GM21723 (cell line): ENCODE measurements at regions not wholly inside any gene's neighbourhood (a gene's known extent, or its start where the extent isn't known, plus 50 kb on each side); places are given as distances from the start of the nearest gene placed in this dataset.
A peak's percentile ranks its signal among the peaks of the same experiment; 100 is the strongest.
"Not testable (repeated sequence)": the region's sequence is repeated elsewhere in the genome, so short reads cannot be mapped to it uniquely, and the experiment has no call there.

Source experiments
- ATAC-seq: cut with Tn5 transposase; IDR thresholded peaks from one replicate; pipeline ENCODE4 v1.9.1; 2021; ENCODE audit warnings: mild to moderate bottlenecking, moderate library complexity; ENCODE audit not compliant: unreplicated experiment

DNA sequence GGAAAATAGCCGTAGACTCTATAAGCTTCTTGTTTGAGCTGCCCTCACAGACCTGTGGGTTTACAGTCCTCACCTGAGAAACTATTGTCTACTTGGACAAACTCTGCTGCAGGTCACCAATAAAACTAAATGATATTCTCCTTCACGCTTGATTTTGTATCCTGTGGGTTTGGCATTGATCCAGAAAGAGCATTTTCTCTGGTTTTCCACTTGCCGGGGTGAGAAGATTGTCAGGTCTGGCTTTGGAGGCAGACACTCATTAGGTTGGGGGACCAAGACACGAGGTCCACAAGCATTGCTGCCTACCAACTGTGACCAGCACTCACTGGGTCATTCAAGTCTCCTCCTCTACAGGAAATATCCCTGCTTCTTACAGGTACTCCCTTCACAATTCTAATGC lies 68.5 kb downstream of the CDC14C start:
- no peak for ATAC-seq

DNA sequence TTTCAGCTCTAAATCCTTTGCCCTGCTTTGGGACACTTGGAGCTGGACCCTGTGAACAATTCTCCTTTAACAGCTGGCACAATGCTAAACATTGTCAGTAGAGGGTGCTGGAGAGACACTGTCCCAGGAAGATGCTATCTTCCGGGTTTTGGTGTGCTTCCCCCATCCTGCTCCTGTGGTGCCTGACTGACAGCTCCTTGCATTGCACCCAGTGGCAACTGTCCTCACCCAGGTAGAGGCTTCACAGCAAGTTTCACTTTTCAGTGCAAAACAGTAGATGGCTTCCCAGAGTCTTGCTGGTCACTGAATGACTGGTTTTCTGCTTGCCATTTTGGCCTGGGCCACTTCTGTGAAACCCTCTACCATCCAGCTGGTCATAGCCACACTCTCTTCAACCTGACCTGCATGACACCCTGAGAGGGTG lies 77.3 kb downstream of the CDC14C start:
- peak; percentile 98 for ATAC-seq

DNA sequence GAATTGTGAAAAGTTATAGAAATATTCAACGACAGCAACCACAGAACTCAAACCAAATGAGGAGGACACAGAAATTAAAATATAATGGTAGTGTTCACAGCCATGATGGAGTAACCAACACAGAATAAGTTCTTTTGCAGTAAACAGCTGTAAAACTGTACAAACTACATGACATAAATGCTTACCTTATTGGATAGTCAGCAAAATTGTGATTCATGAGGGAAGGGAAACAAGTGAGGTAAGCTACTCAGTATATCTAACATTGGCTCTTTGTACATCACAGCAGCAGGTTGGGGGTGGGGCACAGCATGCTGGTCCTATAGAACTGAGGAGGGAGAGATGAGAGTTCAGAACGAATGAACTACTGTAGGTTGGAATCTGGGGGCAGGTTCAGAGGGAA lies 86.4 kb downstream of the CDC14C start:
- no peak for ATAC-seq

DNA sequence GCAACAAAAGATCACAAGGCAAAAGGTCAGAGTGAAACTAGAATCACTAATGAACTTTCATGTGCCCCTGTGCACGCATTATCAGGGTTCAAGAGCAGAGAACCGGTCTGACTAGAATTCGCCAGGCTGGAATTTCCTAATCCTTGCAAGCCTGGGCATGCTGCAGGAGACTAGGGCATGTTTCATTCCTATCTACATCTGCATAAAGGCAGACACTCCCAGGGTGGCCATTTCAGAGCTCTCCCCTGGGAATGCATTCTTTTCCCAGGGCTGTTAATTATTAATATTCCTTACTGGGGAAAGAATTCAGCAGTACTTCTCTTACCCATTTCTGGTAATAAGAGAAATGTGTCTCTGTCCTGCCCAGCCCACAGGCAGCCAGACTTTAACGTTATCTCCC lies 90.5 kb downstream of the CDC14C start:
- ATAC-seq = no peak

DNA sequence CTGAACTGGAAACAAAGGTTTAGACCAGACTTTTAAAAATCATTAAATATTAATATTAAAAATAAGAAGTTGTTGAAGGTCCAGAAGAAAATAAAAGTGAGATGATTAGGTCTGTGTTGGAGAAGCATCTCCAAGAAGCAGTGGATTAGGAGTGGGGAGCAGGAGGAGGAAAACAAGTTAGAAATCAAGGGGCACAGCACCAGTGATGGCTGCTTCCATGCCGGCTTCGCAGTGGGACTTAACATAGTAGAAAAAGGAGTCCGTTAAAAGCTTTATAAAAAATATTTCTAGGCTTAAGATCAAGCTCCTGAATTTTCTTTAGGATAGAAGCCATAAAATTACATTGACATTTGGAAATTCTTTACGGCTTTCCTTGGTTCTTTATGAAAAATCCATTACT lies 95.8 kb downstream of the CDC14C start:
- ATAC-seq = no peak

DNA sequence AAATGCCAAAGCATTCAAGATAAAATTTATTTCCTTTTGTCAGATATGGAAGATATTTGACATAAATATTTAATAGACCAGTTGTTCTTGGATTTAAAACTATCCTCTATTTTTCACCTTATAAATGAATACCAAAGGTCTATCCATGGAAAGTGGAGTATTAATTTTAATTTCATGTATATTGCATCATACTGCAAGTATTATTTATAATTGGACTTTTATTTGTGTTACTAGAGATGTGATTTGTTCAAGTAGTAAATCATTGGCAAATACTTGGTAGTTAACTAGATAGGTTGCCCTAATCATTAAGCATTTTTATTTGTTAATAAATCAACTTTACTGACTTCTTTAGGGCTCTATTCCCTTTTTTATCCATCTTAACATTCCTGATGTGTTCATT lies 98.1 kb downstream of the CDC14C start:
- ATAC-seq = no peak

DNA sequence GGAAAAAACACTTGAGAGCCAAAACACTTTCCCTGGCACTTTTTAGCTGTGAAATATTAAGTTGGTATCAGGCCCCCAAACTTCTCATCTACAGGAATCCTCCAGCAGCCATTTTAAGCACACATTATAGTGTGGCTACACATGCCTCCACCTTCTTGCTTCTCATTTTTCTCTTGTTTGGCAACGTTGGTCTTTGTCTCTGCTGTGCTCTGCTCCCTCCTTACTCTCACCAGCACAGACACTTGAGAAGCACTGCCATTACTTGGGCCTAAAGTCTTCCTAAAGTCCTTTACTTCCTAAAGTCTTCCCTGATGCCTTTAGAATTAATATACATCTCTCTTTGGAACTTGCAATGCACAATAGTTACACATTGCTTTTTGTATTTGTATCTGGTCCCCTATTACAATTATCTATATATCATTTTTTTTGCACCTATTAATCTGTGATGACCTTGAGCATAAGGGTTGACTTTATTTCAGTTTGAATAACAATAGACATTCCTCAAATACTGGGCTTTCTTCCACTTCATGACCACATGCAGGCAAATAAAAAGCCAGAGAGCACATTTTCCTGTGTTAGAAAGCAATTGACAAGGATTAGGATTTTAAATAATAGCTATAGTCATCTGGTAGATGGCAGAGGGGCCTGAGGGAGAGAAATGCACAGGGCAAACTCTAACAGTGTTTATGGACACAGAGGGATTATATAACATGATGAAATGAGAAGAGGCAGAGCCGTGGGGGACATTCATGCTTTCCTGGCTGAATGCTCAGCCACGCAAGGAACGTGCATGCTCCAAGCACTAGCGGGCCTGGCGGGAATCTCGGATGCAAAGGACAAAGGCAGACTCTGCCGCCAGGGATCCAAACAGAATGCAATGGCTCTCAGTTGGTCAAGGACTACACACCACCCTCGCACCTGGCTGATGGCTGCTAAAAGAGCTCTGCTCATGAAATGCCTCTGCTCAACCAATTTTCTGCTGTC lies 99.3 kb downstream of the CDC14C start:
- no peak for ATAC-seq

DNA sequence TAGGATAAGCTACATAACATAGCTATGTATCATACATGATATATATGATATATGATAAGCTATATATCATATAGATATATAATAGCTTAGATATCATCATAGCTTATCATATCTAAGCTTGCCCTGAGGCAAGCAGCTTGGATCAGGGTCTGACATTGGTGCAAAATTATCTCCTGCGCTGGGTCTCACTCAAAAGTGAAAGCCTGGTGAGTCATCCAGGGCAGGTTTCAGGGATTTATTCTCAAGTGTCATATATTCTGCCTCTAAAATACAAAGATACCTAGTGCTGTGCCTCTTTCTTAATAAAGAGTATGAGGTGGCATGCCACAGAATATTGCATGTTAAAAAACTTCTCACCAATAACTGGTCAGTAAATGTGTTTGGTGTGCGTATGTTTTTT lies 105.9 kb downstream of the CDC14C start:
- ATAC-seq = no peak

DNA sequence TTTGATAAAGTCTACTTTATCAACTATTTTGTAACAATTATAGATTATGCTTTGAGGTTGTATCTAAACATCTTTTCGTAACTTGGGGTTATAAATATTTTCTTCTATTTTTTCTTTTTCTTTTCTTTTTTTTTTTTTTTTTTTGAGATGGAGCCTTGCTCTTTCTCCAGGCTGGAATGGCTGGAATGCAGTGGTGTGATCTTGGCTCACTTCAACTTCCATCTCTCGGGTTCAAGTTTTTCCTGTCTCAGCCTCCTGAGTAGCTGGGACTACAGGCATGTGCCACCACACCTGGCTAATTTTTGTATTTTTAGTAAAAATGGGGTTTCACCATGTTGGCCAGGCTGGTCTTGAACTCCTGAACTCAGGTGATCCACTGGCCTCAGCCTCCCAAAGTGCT lies 108.8 kb downstream of the CDC14C start:
- ATAC-seq = not testable (repeated sequence)

DNA sequence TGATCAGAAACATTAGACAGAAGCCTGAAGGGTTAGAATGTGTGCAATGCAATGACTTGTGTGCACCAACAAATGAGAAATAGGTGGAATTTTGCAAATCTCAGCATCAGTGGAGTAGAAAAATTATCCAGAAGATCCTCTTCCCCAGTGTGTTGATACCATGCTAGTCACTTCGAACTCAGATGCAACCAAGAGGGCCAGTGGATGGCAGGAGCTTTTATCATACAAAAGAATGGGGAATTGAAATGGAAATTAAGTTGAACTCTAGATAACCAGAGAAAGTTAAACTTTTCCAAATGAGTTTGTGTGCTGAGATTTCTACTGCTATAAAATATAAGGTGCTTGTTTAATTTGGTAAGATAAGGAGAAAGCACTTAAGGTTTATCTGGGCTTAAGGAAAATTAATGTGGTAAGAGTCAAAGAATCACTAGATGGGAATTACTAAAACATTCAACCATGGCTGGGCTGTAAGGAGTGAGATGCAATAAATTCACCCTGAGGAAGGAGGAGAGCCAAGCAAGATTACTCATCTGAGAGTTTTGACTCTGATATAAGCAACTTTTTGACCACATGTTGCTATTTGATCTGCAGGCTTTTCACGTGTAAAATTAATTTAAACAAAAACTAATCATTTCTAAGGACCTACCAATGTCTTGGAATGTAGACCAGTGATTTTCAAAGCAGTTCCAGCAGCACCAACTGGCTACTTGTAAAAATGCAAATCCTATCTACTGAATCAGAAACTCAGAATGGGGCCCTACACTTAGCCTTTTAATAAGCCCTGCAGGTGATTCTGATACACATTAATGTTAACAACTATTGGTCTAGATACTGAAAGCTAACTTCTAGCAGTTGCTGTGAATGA lies 113.2 kb downstream of the CDC14C start:
- ATAC-seq = no peak

DNA sequence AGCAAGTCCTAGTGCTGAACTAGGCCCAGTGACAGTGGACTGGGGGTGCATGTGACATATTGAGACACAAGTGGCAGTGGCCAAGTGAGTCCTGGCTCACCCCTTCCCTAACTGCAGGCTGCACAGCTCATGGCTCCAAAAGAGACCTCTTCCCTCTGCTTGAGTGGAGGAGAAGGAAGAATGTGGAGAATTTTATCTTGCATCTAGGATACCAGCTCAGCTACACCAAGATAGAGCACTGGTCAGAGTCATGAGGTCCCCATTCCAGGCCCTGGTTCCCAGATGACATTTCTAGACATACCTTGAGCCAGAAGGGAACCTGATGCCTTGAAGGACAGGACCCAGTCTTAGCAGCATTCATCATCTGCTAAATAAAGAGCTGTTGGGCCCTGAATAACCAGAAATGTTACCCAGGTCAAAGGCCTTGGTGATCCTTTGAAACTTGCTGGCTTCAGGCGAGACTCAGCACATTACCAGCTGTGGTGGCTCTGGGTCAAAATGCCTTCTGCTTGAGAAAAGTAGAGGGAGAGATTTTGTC lies 114.5 kb downstream of the CDC14C start:
- ATAC-seq = no peak

DNA sequence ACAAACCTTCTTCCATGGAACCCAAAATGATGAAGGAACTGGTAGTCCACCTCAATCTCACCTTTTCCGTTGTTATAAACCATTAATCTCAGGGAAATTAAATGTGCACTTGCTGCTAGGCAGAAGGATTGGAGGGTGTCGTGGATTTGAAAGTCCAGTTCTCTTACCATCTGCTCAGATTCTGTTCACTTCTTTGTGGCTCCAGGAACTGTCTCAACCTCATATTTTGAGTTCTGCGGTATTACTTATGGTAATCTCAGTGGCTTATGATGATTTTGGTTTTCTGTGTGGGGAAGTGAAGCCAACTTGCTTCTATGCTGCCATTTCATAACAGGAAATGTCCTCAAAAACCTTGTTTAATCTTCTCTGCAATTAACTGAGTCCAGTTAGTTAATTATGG lies 136.4 kb downstream of the CDC14C start:
- no peak for ATAC-seq

DNA sequence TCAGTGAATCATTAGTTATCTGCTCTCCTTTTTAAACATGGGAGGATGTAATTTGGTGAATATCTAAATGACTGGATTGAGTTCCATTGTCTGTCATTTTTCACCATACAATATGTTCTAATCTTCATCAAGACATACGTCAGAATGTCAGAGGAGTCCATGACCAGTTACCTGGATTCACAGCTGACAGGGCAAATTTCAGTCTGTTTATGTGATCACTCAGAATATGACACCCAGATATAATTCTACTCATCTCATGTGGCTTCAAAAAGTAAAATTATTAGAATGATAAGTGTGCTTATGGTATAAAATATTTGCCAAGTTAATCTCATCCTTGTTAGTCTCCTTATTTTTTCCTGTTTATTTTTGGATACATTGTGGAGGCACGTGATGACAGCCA lies 150.2 kb downstream of the CDC14C start:
- ATAC-seq = no peak

DNA sequence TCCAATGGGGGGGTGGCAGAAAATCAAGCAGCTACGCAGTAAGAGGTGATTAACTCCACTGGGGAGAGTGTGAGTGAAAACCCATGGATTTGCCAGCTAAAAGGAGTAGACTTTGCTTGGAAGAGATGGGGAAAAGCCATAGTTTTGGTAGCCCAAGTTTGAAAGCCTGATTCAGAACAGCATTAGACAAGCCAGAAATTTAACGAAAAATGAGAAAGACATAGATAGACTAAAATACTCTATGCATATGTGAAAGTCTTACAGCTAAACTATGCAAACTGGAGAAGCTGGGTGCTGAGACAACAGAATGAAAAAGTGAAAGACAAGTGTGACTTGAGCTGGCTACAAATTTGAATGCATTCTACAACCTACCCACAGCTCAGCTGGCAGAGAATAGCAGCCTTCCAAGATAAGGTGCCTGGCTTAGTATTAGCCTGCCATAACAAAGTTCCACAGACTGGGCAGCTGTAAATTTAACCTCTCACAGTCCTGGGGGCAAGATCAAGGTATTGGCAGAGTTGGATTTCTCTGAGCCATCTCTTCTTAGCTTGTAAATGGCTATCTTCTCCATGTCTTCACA lies 156.6 kb downstream of the CDC14C start:
- ATAC-seq = no peak

DNA sequence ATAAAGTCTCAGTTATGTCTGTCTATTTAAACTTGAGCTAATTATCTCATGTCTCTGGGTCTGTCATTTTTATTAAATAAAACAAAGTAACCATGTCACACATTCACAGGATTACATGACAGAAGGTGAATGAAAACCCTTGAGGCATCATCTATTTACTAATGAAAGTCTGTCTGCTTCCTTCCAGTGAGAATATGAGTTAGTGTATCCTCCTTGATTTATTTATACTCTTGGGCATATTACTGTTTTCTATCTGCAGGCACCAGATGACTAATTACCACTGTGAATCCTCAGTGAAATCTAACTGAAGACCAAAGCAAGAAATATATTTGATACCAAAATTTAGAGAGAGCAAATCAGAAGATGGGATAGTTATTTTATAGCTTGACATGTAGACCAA lies 163.7 kb downstream of the CDC14C start:
- ATAC-seq = no peak

DNA sequence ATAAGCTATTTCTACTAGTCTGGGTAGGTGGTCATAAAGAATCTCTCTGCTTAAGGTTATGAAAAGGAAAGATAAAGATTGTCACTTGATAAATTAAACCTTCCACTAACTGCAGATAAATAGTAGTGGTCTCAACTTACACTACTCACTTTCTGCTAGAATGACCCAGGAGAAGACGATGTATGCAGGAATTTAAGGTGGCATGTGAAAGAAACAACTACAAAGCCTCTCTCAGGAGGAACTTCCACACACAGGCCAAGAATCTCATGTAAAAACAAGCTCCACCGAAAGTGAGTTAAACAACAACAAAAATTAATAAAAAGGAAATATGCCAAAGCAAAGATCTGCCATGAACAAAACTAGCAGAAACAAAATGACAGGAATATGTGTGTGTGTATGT lies 165.4 kb downstream of the CDC14C start:
- ATAC-seq = no peak

DNA sequence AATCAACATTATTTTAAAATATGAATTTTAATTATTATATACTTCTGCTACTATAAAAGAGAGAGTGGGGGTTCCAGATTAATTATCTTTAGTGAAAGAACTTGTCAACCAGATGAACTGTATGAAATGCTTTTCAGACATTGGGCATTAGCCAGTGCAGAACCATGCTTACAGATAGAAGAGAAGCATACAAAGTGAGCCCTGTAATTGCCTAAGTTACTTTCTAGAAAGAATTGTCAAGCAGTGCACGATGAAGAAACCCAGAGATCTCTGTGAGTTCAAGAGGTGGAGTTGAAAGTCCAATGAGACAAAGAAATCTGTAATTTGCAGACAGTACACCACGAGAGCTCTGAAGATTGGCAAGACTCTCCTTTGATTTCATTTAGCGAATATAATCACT lies 166.7 kb downstream of the CDC14C start:
- no peak for ATAC-seq

DNA sequence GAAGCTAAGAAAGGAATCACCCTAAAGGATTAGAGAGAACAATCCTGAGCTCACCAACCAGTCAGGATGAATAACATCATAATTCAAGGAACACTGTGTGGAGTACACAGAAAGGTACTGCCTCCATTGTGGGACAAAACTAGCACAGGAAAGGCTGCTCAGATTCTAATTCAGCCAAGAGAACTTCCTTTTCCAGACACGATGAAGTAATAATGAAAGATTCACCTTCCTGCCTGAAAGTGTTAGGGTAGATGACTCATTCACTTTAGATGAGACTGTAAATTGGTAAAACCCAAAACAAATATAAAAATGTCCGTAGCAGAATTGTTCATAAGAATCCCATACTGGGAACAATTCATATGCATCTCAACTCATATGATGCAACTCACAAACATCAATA lies 167.2 kb downstream of the CDC14C start:
- no peak for ATAC-seq

DNA sequence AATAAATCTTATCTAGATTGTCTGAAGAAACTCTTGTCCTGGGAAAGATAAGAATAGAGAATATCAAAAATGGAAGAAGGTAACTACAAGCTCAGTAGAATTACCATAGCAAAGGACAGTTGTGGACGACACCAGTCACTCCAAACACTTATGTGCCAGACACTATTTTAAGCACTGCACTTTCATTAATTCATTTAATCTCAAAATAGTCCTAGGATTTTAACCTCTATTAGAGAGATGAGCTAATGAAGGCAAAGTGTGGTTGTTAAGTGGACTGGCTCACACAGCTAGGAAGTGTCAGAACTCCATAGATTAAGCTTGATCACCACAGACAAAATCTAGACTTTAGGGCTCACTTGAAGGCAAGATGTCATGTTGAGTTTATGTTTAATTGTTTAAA lies 168.9 kb downstream of the CDC14C start:
- no peak for ATAC-seq

DNA sequence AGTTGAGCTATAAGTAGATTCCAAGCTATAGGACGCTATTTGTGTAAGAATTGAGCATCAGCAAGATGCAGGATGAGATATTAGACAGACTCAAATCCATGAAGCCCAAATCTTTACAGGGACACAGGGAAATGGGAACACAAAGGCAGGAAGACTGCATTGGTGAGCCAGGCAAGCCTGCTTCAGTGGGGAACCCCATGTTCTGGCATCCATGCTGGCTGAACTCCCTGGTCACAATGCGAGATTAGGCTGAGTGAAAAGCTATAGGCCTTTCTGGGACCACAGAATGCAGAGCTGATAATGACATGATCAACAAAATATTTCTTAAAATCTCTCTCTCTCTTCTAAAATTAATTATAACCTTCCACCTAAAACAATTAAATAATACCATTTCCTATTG lies 170.5 kb downstream of the CDC14C start:
- ATAC-seq = no peak

DNA sequence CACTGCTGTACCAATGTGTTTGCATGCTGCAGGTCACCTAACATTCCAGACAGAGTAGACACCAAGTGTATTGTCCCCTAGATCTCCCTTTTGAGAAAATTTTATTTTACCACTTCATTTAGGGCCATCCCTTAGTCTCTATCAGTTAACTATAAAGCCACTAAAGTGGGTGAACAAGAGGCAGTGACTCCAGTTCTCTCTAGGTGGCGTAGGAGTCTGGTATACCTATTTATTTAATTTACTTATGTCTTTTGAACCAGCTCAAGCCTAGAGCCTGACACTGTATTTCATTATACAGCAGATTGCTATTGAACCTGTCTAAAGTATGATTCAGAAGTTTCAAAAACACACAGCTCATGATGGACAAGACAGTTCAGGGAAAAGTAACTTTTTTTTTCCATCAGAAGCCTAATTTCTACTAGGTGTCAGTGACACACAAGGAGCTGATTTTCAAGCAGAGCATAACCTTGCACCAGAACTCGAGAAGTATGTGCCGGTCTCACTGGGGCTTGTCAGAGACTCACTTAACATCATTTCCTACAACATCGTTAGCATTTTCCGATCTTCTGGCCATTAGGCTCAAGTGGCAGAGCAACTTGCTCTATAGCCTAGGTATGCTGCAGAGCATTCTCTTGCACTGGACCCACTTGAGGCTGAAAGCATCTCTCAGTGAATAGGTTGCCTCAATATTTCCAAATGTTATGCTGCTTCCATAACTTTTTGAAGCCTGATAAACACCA lies 175.4 kb downstream of the CDC14C start:
- no peak for ATAC-seq
